Right lobe of liver (tissue), 6 donors: ENCODE measurements at regions not wholly inside any gene's neighbourhood (a gene's known extent, or its start where the extent isn't known, plus 50 kb on each side); places are given as distances from the start of the nearest gene placed in this dataset.
A peak's percentile ranks its signal among the peaks of the same experiment; 100 is the strongest.
"Not testable (repeated sequence)": the region's sequence is repeated elsewhere in the genome, so short reads cannot be mapped to it uniquely, and the experiment has no call there.

Experiments used
- ATAC-seq, 4 donors: fragments of 200-7000 bp; cut with Tn5 transposase; one replicate each; pipeline ENCODE4 v1.9.1; 2020; ENCODE audit warnings: mild to moderate bottlenecking in 4 of 4, moderate library complexity in 4 of 4
- DNase-seq, 3 donors: peaks; one replicate each; pipeline ENCODE4 v3.0.0-alpha.2; 2020
- H3K27ac ChIP-seq, 3 donors: fragments of 200-600 bp; one replicate each; pipeline ENCODE4 v1.8.0; 2022
- H3K27me3 ChIP-seq, 2 donors: fragments of 200-600 bp; one replicate each; pipeline ENCODE4 v1.8.0; 2022
- H3K36me3 ChIP-seq, 4 donors: fragments of 200-600 bp; sonication (generic) in 1 of 4; one replicate each; pipeline versions ENCODE4 v1.5.1 to v1.8.0; 2017 to 2022; ENCODE audit warnings: control low read depth in 1 of 4
- H3K4me1 ChIP-seq, 4 donors: fragments of 200-600 bp; sonication (generic) in 1 of 4; one replicate each; pipeline versions ENCODE4 v1.5.1 to v1.8.0; 2017 to 2022; ENCODE audit warnings: control low read depth in 1 of 4
- H3K4me3 ChIP-seq, 3 donors: fragments of 200-600 bp; one replicate each; pipeline ENCODE4 v1.8.0; 2022
- H3K9me3 ChIP-seq, 4 donors: fragments of 200-600 bp; sonication (generic) in 1 of 4; one replicate each; pipeline versions ENCODE4 v1.5.1 to v1.8.0; 2017 to 2022; ENCODE audit warnings: control low read depth in 1 of 4
- POLR2A ChIP-seq: fragments of 450-650 bp; IDR thresholded peaks from one replicate; pipeline ENCODE4 v1.6.1; 2017; ENCODE audit warnings: antibody characterized with exemption, mild to moderate bottlenecking
- WGBS: methylation state at CpG from one replicate; pipeline ENCODE4 v1.1.6; 2018; ENCODE audit warnings: low coverage, low lambda C conversion rate; ENCODE audit not compliant: insufficient coverage; ENCODE audit errors: missing lambda C conversion rate; 5-methylcytosine and 5-hydroxymethylcytosine counted together
- intact Hi-C, 2 donors: fragments of 100-400 bp; cut with DNase I; formaldehyde crosslinking; loops; one replicate each; pipeline versions ENCODE4 v1.11.2 to v1.14.1; 2022
- TF ChIP-seq, protein P1 (sequence below), 4 donors: fragments of 200-600 bp in 3 of 4; fragments of 450-650 bp in 1 of 4; IDR thresholded peaks; one replicate each; pipeline versions ENCODE4 v1.5.1 to v1.8.0; 2016 to 2022; ENCODE audit warnings: antibody characterized with exemption in 4 of 4, mild to moderate bottlenecking in 2 of 4
- donor health status: DM: no; HTN: yes; CAD: no.
- donor health status: DM: no; HTN: no; CAD: no.
- donor health status: DM: no; HTN: no; CAD: no.
- donor health status: DM: no; HTN: yes; CAD: no.
- donor health status: DM: no; HTN: yes; CAD: no.

DNA sequence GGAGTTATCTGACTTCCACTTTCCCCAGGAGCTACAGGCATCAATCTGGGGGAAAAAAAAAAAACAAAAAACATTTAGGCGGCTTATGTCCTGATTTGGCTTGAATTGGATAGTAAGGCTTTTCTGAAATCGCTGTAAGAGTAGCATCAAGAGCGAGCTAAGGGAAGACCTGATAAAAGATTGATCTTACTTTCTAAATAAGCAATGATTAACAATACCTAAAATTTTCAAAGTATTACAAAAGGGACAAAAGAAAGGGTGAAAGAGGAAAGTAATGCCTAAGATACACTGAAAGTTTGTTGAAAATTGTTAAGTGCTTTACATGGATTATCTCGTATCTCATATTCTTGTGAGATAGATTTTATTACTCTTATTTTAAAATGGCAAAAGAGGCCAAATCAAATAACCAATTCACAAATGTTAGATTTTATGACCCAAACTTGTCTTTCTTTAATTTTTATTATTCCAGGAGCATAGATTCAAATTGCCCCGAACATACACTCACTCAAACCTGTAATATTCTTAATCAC lies 106.4 kb upstream of the PRSS16 start:
- Histone ChIP-seq H3K4me1 (peaks cover 0 to 10% (median 0%) of the 10 kb centered on the region in 4 donors), H3K27me3 (no peaks in the 10 kb centered on the region), H3K36me3 (no peaks in the 10 kb centered on the region), H3K4me3 (no peak overlapping the region), H3K27ac (no peak overlapping the region), H3K9me3 (no peaks in the 10 kb centered on the region)
- DNase-seq (no peak), ATAC-seq (no peak)
- intact Hi-C loops: no loop called here
- WGBS: 67% methylated on average over 5 of the region's 5 CpGs
- TF ChIP-seq, protein P1, sequence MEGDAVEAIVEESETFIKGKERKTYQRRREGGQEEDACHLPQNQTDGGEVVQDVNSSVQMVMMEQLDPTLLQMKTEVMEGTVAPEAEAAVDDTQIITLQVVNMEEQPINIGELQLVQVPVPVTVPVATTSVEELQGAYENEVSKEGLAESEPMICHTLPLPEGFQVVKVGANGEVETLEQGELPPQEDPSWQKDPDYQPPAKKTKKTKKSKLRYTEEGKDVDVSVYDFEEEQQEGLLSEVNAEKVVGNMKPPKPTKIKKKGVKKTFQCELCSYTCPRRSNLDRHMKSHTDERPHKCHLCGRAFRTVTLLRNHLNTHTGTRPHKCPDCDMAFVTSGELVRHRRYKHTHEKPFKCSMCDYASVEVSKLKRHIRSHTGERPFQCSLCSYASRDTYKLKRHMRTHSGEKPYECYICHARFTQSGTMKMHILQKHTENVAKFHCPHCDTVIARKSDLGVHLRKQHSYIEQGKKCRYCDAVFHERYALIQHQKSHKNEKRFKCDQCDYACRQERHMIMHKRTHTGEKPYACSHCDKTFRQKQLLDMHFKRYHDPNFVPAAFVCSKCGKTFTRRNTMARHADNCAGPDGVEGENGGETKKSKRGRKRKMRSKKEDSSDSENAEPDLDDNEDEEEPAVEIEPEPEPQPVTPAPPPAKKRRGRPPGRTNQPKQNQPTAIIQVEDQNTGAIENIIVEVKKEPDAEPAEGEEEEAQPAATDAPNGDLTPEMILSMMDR (IDR thresholded peaks at IDR 0.05): no peak
- TF ChIP-seq POLR2A: no peak

DNA sequence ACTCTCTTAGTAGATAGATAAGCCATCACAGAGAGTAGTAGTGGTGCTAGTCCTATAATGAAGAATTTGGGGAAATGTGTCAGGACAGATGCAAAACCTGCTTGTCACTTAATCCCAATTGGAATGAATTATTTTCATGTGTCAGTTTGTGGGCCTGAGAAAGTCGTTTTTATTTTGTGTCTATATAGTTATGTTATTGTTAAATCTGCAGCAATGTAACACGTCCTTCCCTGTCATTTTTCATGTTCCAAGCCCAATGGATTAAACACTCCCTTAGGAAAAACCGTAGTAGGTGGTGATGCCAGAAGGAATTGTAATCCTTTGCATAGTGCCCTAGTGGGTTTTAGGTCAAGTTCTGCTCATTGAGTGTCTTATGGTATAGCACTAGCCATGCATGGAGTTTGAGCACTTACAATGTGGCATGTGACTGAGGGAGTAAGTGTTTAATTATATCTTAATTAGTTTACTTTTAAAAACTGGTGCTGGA lies 105.9 kb upstream of the PRSS16 start:
- DNase-seq (no peak), ATAC-seq (no peak)
- H3K27me3 ChIP-seq: no peaks in the 10 kb centered on the region
- H3K4me1 ChIP-seq: peaks cover 0 to 10% (median 0%) of the 10 kb centered on the region in 4 donors
- intact Hi-C loops: no loop called here
- WGBS: 61% methylated on average over 3 of the region's 3 CpGs
- TF ChIP-seq, protein P1 (IDR thresholded peaks at IDR 0.05): no peak
- TF ChIP-seq POLR2A: no peak
- no peak overlapping the region for H3K4me3 ChIP-seq
- no peaks in the 10 kb centered on the region for H3K36me3 ChIP-seq
- H3K27ac ChIP-seq: no peak overlapping the region
- H3K9me3 ChIP-seq: no peaks in the 10 kb centered on the region

DNA sequence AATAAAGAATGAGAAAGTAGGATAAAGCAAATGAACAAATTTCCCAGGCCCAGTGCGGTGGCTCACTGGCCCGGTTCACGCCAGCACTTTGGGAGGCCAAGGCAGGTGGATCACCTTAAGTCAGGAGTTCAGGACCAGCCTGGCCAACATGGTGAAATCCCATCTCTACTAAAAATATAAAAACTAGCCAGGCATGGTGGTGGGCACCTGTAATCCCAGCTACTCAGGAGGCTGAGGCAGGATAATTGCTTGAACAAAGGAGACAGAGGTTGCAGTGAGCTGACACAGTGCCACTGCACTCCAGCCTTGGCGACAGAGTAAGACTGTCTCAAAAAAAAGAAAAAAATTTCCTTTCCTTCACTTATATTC lies 104.5 kb upstream of the PRSS16 start:
- 100% methylated on average over 4 of the region's 4 CpGs for WGBS
- H3K9me3 ChIP-seq, H3K36me3 ChIP-seq, H3K27ac ChIP-seq, ATAC-seq, H3K4me3 ChIP-seq, intact Hi-C loops, DNase-seq, H3K27me3 ChIP-seq: not testable (repeated sequence)
- peaks cover 0 to 17% (median 0%) of the 10 kb centered on the region in 4 donors for H3K4me1 ChIP-seq

DNA sequence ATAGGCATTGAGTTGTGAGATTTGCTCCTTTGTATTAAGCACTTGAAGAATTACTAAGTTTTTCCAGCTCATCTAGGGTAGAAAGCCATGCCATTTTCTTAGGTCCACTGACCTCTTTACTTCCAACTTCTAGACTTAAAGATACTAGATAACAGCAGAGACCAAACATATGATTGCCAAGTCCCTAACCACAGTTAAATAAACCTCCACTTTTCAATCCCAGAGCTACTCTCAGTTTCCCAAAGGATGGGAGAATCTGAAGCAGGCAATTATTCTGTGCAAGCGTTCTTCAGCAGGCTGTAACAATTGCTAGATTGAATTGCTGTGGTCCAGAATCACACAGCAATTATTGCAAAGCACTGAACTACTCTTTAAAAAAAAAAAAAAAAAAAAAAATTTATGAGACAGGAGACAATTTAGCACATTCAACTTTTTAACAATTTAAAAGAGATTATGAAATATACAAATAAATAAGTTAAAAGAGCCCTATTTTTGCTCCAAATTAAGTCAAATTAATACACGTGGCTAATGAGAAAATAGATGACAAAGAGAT lies 104.0 kb upstream of the PRSS16 start:
- Histone ChIP-seq H3K4me1 (peaks cover 0 to 17% (median 0%) of the 10 kb centered on the region in 4 donors), H3K27ac (no peak overlapping the region), H3K9me3 (no peaks in the 10 kb centered on the region), H3K27me3 (no peaks in the 10 kb centered on the region), H3K4me3 (no peak overlapping the region), H3K36me3 (no peaks in the 10 kb centered on the region)
- DNase-seq (no peak), ATAC-seq (no peak)
- 77% methylated on average over 2 of the region's 2 CpGs for WGBS
- TF ChIP-seq POLR2A: no peak
- TF ChIP-seq, protein P1 (IDR thresholded peaks at IDR 0.05): no peak
- intact Hi-C loops: no loop called here

DNA sequence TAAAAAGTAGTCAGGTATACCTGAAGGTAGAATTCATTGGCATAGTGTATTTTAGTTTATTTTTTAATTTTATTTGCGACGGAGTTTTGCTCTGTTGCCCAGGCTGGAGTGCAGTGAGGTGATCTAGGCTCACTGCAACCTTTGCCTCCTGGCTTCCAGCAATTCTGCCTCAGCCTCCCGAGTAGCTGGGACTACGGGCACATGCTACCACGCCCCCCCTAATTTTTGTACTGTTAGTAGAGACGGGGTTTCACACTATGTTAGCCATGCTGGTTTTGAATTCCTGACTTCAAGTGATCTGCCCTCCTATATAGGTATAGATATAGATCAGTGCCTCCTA lies 102.8 kb upstream of the PRSS16 start:
- Histone ChIP-seq H3K9me3 (no peaks in the 10 kb centered on the region), H3K4me1 (peaks cover 0 to 17% (median 0%) of the 10 kb centered on the region in 4 donors), H3K4me3 (peak overlapping the region; percentile 5 to 26 (median 7)), H3K27ac (peak overlapping the region in 1 of 3 donors; percentile 29), H3K27me3 (no peaks in the 10 kb centered on the region), H3K36me3 (no peaks in the 10 kb centered on the region)
- ATAC-seq: no peak
- DNase-seq: no peak
- intact Hi-C loops: no loop called here
- no peak for TF ChIP-seq POLR2A
- TF ChIP-seq, protein P1 (IDR thresholded peaks at IDR 0.05): no peak
- WGBS: 11% methylated on average over 6 of the region's 6 CpGs
